GM18498 (cell line): ENCODE measurements at regions not wholly inside any gene's neighbourhood (a gene's known extent, or its start where the extent isn't known, plus 50 kb on each side); places are given as distances from the start of the nearest gene placed in this dataset.
"Not testable (repeated sequence)": the region's sequence is repeated elsewhere in the genome, so short reads cannot be mapped to it uniquely, and the experiment has no call there.

Experiments
- ATAC-seq: cut with Tn5 transposase; IDR thresholded peaks from one replicate; pipeline ENCODE4 v1.9.1; 2021; ENCODE audit warnings: mild to moderate bottlenecking, moderate library complexity; ENCODE audit not compliant: unreplicated experiment

GRCh38 chrY:7730664-7731063 lies 819.1 kb upstream of the AMELY start:
- ATAC-seq, result no peak

- ATAC-seq, result no peak
These were observed 818.5 kb upstream of the AMELY start for GRCh38 chrY:7730071-7730470.

GRCh38 chrY:7729318-7730011 lies 817.9 kb upstream of the AMELY start:
- no peak for ATAC-seq

GRCh38 chrY:7728935-7729317 lies 817.4 kb upstream of the AMELY start:
- ATAC-seq, result no peak

DNA sequence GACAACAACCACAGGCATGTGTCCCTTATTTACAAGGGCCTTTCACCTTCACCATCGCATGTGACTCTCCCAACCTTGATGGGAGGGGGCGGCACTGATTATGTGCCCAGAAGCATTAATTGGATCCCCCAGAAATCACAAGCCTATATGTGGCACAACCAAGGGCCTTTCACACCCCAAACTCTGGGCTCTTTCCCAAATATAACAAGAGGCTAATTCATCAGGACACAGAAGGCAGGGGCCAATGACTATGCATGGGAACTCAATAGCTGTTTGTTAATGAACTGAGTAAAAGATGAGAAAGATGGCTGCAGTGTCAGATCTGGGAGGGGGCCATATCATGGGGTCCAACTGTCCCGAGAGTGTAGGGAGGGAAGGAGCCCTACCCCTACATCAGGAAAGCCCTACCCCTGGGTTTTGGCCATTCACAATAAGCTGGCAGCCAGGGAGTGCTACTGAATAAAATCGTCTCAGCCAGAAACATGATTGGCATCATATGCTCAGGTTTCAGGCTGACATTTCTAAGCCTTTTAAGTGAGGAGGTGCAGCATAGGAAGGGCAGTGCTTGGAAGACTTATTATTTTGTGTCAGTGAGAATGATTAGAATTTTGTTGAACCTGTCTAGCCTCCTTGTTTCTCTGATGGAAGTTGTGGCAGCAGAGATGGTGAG lies 814.4 kb upstream of the AMELY start:
- ATAC-seq, result no peak

GRCh38 chrY:7723991-7724632 lies 812.6 kb upstream of the AMELY start:
- ATAC-seq, result peak; percentile 82

DNA sequence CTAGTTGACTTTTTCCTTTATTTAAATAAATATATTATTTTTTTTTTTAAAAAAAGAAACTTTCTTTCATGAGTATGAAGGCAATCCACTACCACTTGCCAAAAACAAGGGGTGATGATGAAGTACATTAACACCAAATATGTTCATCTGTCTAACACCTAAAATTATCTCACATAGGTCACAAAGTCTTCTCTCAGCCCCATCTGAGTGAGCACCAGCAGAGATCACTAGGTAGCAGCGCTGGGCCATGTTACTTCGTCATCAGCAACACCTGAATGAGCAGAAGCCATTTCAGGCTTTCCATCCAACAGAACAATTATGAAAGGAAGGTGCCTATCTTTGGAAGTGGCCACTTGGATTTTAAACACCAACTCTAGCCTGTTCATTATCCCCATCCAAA lies 811.6 kb upstream of the AMELY start:
- ATAC-seq, result no peak

GRCh38 chrY:7722566-7722965 lies 811.0 kb upstream of the AMELY start:
- peak; percentile 64 for ATAC-seq

DNA sequence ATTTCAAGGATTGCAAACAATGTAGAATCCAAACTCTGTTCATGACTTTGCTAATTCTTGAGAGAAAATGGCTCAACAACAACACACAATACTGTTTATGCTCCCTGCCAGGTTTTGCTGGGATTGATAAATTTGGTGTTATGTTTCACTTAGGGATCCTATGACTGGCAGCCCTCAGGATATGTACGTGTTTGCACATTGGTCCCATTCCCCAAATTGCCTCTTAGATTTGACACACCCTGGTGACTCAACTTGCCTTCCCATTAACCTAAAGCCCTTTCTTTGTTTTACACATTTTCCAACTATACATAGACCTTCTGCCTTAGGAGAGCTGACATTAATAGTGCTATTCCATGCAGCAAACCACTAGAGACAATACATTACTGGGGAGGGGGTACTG lies 809.4 kb upstream of the AMELY start:
- no peak for ATAC-seq

DNA sequence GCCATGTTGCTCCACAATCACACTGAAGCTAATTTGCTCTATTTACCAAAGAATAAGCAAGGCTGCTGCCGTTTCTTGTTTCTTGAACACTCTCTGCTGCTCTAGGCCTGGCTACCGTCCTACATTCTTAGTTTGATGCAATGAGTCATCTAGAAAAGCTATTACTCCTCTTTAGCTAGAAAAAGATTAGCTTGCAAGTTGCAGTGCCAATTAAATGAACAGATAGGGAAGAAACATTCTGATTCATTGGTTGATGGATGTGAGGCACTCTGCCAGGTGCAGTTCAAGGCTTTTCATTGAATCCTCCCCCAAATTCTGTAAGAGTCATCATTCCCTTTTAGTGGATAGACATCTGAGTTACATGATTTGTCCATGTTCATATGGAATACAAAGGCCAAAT lies 807.7 kb upstream of the AMELY start:
- no peak for ATAC-seq

DNA sequence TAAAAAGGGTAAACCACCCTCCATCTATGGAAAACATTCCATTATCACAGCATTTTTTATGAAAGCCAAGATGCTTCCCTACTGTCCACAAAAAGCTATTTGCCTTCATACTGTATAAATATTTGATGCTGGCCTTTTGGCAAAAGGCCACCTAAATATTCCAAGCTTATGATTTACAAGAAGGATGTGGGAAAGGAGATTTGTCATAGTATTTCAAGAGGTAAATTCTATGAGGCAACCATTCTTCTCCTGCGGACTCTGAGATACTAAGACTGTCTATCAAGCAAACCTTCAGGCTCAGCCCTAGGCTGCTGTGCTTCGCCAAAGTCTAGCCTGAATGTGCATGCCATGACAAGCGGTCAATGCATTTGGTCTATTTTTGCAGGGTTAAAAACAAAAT lies 807.1 kb upstream of the AMELY start:
- ATAC-seq, result no peak

DNA sequence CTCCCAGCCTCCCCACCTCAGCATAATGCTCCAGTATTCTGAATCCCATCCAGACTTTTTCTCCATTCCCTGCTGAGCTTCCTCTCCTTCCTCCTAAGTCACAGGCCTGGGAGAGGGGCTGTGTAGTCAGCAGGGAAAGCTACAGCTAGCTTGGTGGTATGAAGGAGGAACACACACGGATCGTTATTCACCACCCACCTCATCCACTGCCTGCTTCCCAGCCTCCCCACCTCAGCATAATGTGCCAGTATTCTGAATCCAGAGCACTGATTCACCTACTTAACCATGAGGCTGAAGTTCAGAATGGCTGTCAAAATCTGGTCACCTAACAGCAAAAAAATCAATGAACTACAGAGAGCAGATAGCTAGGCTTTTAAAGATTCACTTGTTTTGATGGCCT lies 806.6 kb upstream of the AMELY start:
- ATAC-seq, result no peak

DNA sequence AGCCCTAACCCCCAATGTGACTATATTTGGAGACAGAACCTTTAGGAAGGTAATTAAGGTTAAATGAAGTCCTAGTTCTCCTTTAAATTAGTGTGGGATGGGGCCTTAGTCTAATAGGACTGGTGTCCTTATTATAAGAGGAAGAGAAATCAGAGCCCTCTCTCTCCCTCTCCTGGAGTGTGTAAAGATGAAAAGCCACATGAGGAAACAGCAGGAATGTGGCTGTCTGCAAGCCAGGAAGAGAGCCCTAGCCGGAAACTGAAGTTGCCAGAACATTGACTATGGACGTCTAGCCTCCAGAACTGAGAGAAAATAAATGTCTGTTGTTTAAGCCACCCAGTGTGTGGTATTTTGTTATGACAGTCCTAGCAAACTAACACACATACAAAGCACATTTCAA lies 802.9 kb upstream of the AMELY start:
- ATAC-seq, result no peak

- not testable (repeated sequence) for ATAC-seq
These were observed 802.2 kb upstream of the AMELY start for GRCh38 chrY:7713738-7714137.

GRCh38 chrY:7712289-7712688 lies 800.7 kb upstream of the AMELY start:
- no peak for ATAC-seq

DNA sequence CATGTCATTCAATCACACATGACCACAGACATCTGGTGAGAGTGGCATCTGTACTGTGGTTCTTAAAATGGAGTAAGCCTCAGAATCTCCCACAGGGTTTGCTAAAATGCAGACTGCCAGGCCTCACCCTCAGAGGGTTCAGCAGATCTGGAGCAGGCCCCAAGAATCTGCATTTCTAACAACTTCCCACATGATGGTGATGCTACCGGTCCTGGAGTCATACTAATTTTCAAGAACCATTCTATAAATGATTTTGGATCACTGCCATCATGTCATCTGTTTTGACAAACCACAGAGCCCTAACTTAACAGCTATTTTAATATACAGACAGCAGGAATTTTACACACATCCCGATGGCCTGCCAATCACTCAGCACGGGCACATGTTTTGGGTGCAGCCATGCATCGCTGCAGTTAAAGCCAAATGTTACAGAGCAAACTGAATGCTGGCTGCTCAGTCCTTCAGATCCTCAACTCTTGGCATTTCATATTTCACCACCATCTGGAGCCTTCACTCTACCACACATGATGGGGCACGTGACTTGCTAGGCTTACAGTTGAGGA lies 792.1 kb upstream of the AMELY start:
- ATAC-seq, result no peak

GRCh38 chrY:7702481-7702880 lies 790.9 kb upstream of the AMELY start:
- ATAC-seq, result no peak

DNA sequence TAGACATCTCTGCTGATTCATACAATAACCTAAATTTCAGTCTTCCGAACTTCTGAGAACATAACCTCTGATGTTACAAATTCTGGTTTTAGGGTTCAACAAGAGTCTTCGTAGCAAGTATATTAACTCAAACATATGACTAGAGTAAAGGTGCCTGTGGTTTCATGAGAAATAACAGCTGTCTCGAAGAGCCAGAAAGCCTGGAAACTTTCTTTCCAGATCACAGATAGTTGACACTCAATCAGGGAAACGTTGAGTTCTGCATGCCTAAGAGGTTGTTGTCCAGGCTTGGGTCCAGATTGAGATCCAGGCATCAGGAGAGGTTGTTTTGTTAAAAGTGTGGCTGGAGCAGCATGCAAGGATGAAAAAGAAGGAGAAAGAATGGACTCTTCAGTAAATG lies 790.1 kb upstream of the AMELY start:
- ATAC-seq, result no peak

DNA sequence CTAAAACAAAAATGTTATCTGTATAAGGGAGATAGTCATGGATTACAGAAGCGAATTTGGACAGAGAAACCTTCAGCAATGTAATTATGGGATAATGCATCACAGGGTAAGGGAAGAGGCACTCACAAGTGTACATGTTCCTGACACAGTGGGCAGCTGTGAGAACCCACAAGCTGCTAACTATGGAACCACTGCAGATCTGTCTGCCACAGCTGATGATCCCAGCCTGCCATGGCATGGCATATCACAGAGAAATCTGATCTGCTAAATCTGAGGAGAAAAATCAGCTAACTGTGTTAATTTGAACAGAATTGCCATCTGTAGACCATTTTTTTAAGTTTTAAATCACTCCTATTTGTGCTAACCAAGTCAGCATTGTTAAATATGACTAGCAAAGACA lies 786.0 kb upstream of the AMELY start:
- no peak for ATAC-seq

DNA sequence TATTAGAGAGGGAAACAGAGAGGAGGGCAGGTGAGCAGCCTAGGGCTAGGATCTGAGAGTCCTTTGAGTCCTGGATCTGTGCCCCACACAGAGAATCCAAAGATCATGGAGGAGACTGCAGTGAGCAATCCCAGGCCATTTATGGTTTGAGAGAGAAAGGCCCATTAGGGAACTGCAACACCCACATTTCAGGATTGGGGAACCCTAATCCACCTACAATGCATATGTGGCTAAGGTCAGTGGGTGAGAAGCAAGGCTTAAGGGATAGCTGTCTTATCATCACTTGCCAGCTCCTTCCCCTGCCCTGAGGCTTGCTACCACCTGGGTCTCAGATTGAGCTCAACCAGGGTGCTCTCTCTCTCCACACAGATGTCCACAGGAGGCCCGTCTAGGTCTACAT lies 781.1 kb upstream of the AMELY start:
- ATAC-seq, result no peak

- ATAC-seq, result no peak
These were observed 775.5 kb upstream of the AMELY start for GRCh38 chrY:7687086-7687485.

DNA sequence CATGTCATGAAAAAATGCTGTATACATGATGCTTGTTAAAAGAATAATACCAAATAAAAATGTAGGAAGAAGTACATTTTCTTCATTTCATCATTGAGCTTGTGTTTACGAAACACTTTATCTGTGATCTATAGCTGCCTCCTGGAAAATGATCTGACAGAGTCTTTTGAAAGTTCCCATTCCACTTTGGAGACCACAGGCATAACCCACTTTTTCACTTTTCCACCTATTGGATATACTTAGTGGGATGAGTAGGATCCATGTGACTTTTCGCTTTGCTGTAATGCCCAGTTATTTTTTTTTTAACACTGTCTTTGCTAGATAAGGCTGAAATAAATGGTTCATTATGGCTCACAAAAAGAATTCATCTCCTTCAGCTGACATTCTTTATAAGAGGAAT lies 773.0 kb upstream of the AMELY start:
- ATAC-seq, result no peak
